Immature natural killer cell (primary cell): ENCODE measurements at regions not wholly inside any gene's neighbourhood (a gene's known extent, or its start where the extent isn't known, plus 50 kb on each side); places are given as distances from the start of the nearest gene placed in this dataset.

Source experiments
- DNase-seq, 3 donors: peaks; one replicate each; pipeline ENCODE4 v3.0.0; 2022; ENCODE audit warnings: mixed read lengths in 1 of 3
- H3K27ac Mint-ChIP-seq, 6 donors: one replicate each; pipeline ENCODE4 v1.8.0; 2020; ENCODE audit warnings: mixed read lengths in 6 of 6, mild to moderate bottlenecking in 5 of 6, inconsistent platforms in 4 of 6, moderate library complexity in 3 of 6
- H3K27me3 Mint-ChIP-seq, 3 donors: one replicate each; pipeline ENCODE4 v1.8.0; 2020 to 2021; ENCODE audit warnings: low read depth in 3 of 3, mild to moderate bottlenecking in 3 of 3, mixed read lengths in 3 of 3, moderate library complexity in 3 of 3, inconsistent platforms in 1 of 3
- H3K36me3 Mint-ChIP-seq, 3 donors: one replicate each; pipeline ENCODE4 v1.8.0; 2020; ENCODE audit warnings: mixed read lengths in 3 of 3, inconsistent platforms in 2 of 3, mild to moderate bottlenecking in 2 of 3
- H3K4me1 Mint-ChIP-seq, 2 donors: one replicate each; pipeline ENCODE4 v1.8.0; 2020; ENCODE audit warnings: inconsistent platforms in 2 of 2, mild to moderate bottlenecking in 2 of 2, mixed read lengths in 2 of 2, moderate library complexity in 1 of 2
- H3K4me3 Mint-ChIP-seq, 5 donors: one replicate each; pipeline ENCODE4 v1.8.0; 2020; ENCODE audit warnings: mild to moderate bottlenecking in 5 of 5, mixed read lengths in 5 of 5, inconsistent platforms in 3 of 5, moderate library complexity in 3 of 5
- H3K9me3 Mint-ChIP-seq, 6 donors: one replicate each; pipeline ENCODE4 v1.8.0; 2020; ENCODE audit warnings: mild to moderate bottlenecking in 6 of 6, mixed read lengths in 6 of 6, inconsistent platforms in 4 of 6, moderate library complexity in 3 of 6

- Mint-ChIP-seq H3K4me3 (no peak overlapping the region), H3K9me3 (no peaks in the 10 kb centered on the region), H3K27me3 (peaks cover 2 to 3% (median 3%) of the 10 kb centered on the region in 3 donors), H3K4me1 (no peaks in the 10 kb centered on the region), H3K36me3 (peaks cover 3 to 16% (median 4%) of the 10 kb centered on the region in 3 donors), H3K27ac (no peak overlapping the region)
- no peak for DNase-seq
Measured at GRCh38 chrX:107565015-107565414, 63.3 kb upstream of the PRPS1 start.

GRCh38 chrX:107565931-107566603, 62.2 kb upstream of the PRPS1 start:
- no peak for DNase-seq
- Mint-ChIP-seq H3K27me3 (peaks cover 0 to 3% (median 3%) of the 10 kb centered on the region in 3 donors), H3K36me3 (peaks cover 3 to 16% (median 4%) of the 10 kb centered on the region in 3 donors), H3K27ac (no peak overlapping the region), H3K9me3 (no peaks in the 10 kb centered on the region), H3K4me1 (no peaks in the 10 kb centered on the region), H3K4me3 (no peak overlapping the region)

- H3K27ac Mint-ChIP-seq: no peak overlapping the region
- no peaks in the 10 kb centered on the region for H3K4me1 Mint-ChIP-seq
- peaks cover 0 to 3% (median 3%) of the 10 kb centered on the region in 3 donors for H3K27me3 Mint-ChIP-seq
- H3K9me3 Mint-ChIP-seq: no peaks in the 10 kb centered on the region
- H3K36me3 Mint-ChIP-seq: peaks cover 3 to 13% (median 4%) of the 10 kb centered on the region in 3 donors
- DNase-seq: no peak
- no peak overlapping the region for H3K4me3 Mint-ChIP-seq
Measured at GRCh38 chrX:107566604-107567262, 61.6 kb upstream of the PRPS1 start.

- Mint-ChIP-seq H3K27ac (peak overlapping the region in 1 of 6 donors; percentile 6), H3K9me3 (no peaks in the 10 kb centered on the region), H3K4me3 (no peak overlapping the region), H3K27me3 (peaks cover 0 to 3% (median 3%) of the 10 kb centered on the region in 3 donors), H3K36me3 (peaks cover 3 to 8% (median 4%) of the 10 kb centered on the region in 3 donors), H3K4me1 (no peaks in the 10 kb centered on the region)
- DNase-seq: no peak
Measured at GRCh38 chrX:107567370-107567769, 60.9 kb upstream of the PRPS1 start.

- H3K4me1 Mint-ChIP-seq: peaks cover 3 to 4% of the 10 kb centered on the region in 2 donors
- no peak overlapping the region for H3K27ac Mint-ChIP-seq
- H3K27me3 Mint-ChIP-seq: peaks cover 0 to 3% (median 3%) of the 10 kb centered on the region in 3 donors
- DNase-seq: no peak
- H3K4me3 Mint-ChIP-seq: no peak overlapping the region
- no peaks in the 10 kb centered on the region for H3K9me3 Mint-ChIP-seq
- H3K36me3 Mint-ChIP-seq: peaks cover 0 to 9% (median 0%) of the 10 kb centered on the region in 3 donors
Measured at GRCh38 chrX:107571296-107571998, 56.9 kb upstream of the PRPS1 start.

- Mint-ChIP-seq H3K36me3 (peaks cover 0 to 13% (median 0%) of the 10 kb centered on the region in 3 donors), H3K4me3 (no peak overlapping the region)
Measured at GRCh38 chrX:107573016-107573415, 55.3 kb upstream of the PRPS1 start.

GRCh38 chrX:107574054-107574683, 54.1 kb upstream of the PRPS1 start:
- Mint-ChIP-seq H3K27ac (no peak overlapping the region), H3K27me3 (peaks cover 0 to 3% (median 0%) of the 10 kb centered on the region in 3 donors), H3K4me1 (peaks cover 7 to 9% of the 10 kb centered on the region in 2 donors), H3K36me3 (peaks cover 0 to 13% (median 0%) of the 10 kb centered on the region in 3 donors), H3K9me3 (no peaks in the 10 kb centered on the region), H3K4me3 (no peak overlapping the region)
- no peak for DNase-seq

More at GRCh38 chrX:107573016-107573415, 55.3 kb upstream of the PRPS1 start:
- no peak for DNase-seq
- H3K27me3 Mint-ChIP-seq: peaks cover 0 to 3% (median 0%) of the 10 kb centered on the region in 3 donors
- peaks cover 7 to 9% of the 10 kb centered on the region in 2 donors for H3K4me1 Mint-ChIP-seq
- no peak overlapping the region for H3K27ac Mint-ChIP-seq
- no peaks in the 10 kb centered on the region for H3K9me3 Mint-ChIP-seq

- Mint-ChIP-seq H3K27me3 (peaks cover 0 to 3% (median 0%) of the 10 kb centered on the region in 3 donors), H3K4me3 (no peak overlapping the region), H3K36me3 (peaks cover 0 to 13% (median 0%) of the 10 kb centered on the region in 3 donors), H3K4me1 (peaks cover 7 to 9% of the 10 kb centered on the region in 2 donors), H3K27ac (no peak overlapping the region), H3K9me3 (no peaks in the 10 kb centered on the region)
- DNase-seq: no peak
Measured at GRCh38 chrX:107574711-107575110, 53.6 kb upstream of the PRPS1 start.

GRCh38 chrX:107576392-107576791, 51.9 kb upstream of the PRPS1 start:
- H3K4me3 Mint-ChIP-seq: peak overlapping the region in 1 of 5 donors; percentile 35
- H3K9me3 Mint-ChIP-seq: no peaks in the 10 kb centered on the region
- H3K27me3 Mint-ChIP-seq: peaks cover 0 to 3% (median 0%) of the 10 kb centered on the region in 3 donors
- H3K4me1 Mint-ChIP-seq: peaks cover 7 to 9% of the 10 kb centered on the region in 2 donors
- DNase-seq: no peak
- H3K36me3 Mint-ChIP-seq: peaks cover 0 to 14% (median 0%) of the 10 kb centered on the region in 3 donors
- H3K27ac Mint-ChIP-seq: no peak overlapping the region

GRCh38 chrX:107576841-107577240, 51.5 kb upstream of the PRPS1 start:
- Mint-ChIP-seq H3K27ac (no peak overlapping the region), H3K4me1 (peaks cover 7 to 9% of the 10 kb centered on the region in 2 donors), H3K36me3 (peaks cover 3 to 18% (median 4%) of the 10 kb centered on the region in 3 donors), H3K9me3 (no peaks in the 10 kb centered on the region), H3K27me3 (peaks cover 0 to 3% (median 1%) of the 10 kb centered on the region in 3 donors), H3K4me3 (peak overlapping the region in 1 of 5 donors; percentile 35)
- peak in 2 of 3 donors; percentile 5 to 13 for DNase-seq

- H3K4me3 Mint-ChIP-seq: no peak overlapping the region
- peaks cover 7 to 9% of the 10 kb centered on the region in 2 donors for H3K4me1 Mint-ChIP-seq
- H3K36me3 Mint-ChIP-seq: peaks cover 4 to 22% (median 4%) of the 10 kb centered on the region in 3 donors
- H3K27me3 Mint-ChIP-seq: peaks cover 0 to 1% (median 0%) of the 10 kb centered on the region in 3 donors
- no peaks in the 10 kb centered on the region for H3K9me3 Mint-ChIP-seq
- DNase-seq: no peak
- no peak overlapping the region for H3K27ac Mint-ChIP-seq
Measured at GRCh38 chrX:107577933-107578332, 50.4 kb upstream of the PRPS1 start.
